ENCODE measurements at regions not wholly inside any gene's neighbourhood (a gene's known extent, or its start where the extent isn't known, plus 50 kb on each side); places are given as distances from the start of the nearest gene placed in this dataset.

DNA sequence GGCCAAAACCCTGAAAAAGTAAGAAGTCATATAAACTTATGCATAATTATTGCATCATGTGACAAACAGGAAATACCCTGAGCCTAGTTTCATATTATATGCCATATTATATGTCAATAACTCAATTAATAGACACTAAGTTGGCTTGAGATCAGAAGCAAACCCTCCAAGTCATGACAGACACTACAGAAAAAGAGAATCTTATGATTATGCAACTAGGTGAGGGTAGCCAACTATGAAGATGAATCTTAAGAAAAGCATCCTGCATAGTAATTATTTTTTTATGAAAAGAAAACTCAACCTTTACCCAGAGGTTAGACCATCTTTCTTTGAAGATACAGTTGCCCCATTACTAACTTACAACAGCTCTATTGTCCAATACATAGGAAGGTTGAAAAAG, 192.4 kb upstream of the VEPH1 start:
- TF ChIP-seq POLR2A (IDR thresholded peaks at IDR 0.05; ENCODE audit: low read depth, low read length) (no peak), TAF1 (IDR thresholded peaks at IDR 0.05; ENCODE audit: low read depth, low read length) (no peak), POLR2AphosphoS5 (IDR thresholded peaks at IDR 0.05; ENCODE audit: low read depth, low read length) (no peak), SPI1 (IDR thresholded peaks at IDR 0.05; ENCODE audit: low read depth, low read length) (no peak)

Data from GM12891 (cell line).